ENCODE measurements at regions not wholly inside any gene's neighbourhood (a gene's known extent, or its start where the extent isn't known, plus 50 kb on each side); places are given as distances from the start of the nearest gene placed in this dataset.

GRCh38 chr1:106047210-106047609 is 1009.3 kb upstream of the PRMT6 start:
- TF ChIP-seq PAX8 (IDR thresholded peaks at IDR 0.05) (no peak), HDAC2 (IDR thresholded peaks at IDR 0.05) (no peak), HCFC1 (IDR thresholded peaks at IDR 0.05; ENCODE audit: low read length) (no peak), SREBF2 (IDR thresholded peaks at IDR 0.05; ENCODE audit: low read length) (no peak), CTCF (IDR thresholded peaks at IDR 0.05 in 2 of 3, conservative IDR thresholded peaks at IDR 0.05 in 1 of 3; ENCODE audit: control insufficient read depth in 2 of 3, extremely low read depth in 1 of 3, insufficient read depth in 1 of 3, low read depth in 3 of 3, low read length in 3 of 3) (no peak), E2F4 (IDR thresholded peaks at IDR 0.05; ENCODE audit: low read depth, low read length) (no peak), ZNF384 (IDR thresholded peaks at IDR 0.05; ENCODE audit: borderline replicate concordance, low read depth, low read length) (no peak), BHLHE40 (IDR thresholded peaks at IDR 0.05; ENCODE audit: borderline replicate concordance in 1 of 2, low read depth in 2 of 2, low read length in 1 of 2) (no peak), POLR2A (IDR thresholded peaks at IDR 0.05; ENCODE audit: low read depth, low read length) (no peak), IRF3 (IDR thresholded peaks at IDR 0.05) (no peak), USF1 (IDR thresholded peaks at IDR 0.05; ENCODE audit: borderline replicate concordance, extremely low read length, insufficient read depth, low read depth, low read length) (no peak), ZSCAN29 (IDR thresholded peaks at IDR 0.05) (no peak), SMC3 (IDR thresholded peaks at IDR 0.05; ENCODE audit: borderline replicate concordance, low read length) (no peak), ATF3 (IDR thresholded peaks at IDR 0.05; ENCODE audit: borderline replicate concordance, extremely low read depth, low read depth, low read length) (no peak)

Data from GM12878 (cell line).